ENCODE measurements at regions not wholly inside any gene's neighbourhood (a gene's known extent, or its start where the extent isn't known, plus 50 kb on each side); places are given as distances from the start of the nearest gene placed in this dataset.

- Histone ChIP-seq H2AK5ac (ENCODE audit: low read depth, low read length) (no peak overlapping the region), H3K79me1 (ENCODE audit: low read depth, low read length) (no peaks in the 10 kb centered on the region), H4K8ac (ENCODE audit: low read depth, low read length) (no peak overlapping the region), H3K18ac (ENCODE audit: low read length) (no peak overlapping the region), H2BK120ac (ENCODE audit: low read depth, low read length) (no peak overlapping the region), H2AFZ (ENCODE audit: low read length) (no peak overlapping the region), H3K4me3 (ENCODE audit: low read length in 2 of 2) (no peak overlapping the region), H3K27me3 (ENCODE audit: control insufficient read depth in 3 of 3, insufficient read depth in 3 of 3, low read depth in 1 of 3, low read length in 3 of 3) (no peaks in the 10 kb centered on the region), H3K27ac (replicated peaks; ENCODE audit: low read length) (no peak overlapping the region), H3K23ac (ENCODE audit: low read depth, low read length, poor library complexity) (no peak overlapping the region), H3K14ac (ENCODE audit: low read length) (no peak overlapping the region), H3K9ac (ENCODE audit: low read depth, low read length, poor library complexity) (no peak overlapping the region), H3K4me1 (ENCODE audit: control insufficient read depth in 2 of 2, insufficient read depth in 1 of 2, low read depth in 1 of 2, low read length in 2 of 2) (no peaks in the 10 kb centered on the region), H2BK15ac (ENCODE audit: low read length) (no peak overlapping the region), H4K91ac (ENCODE audit: low read depth, low read length, poor library complexity) (no peak overlapping the region), H3K4me2 (ENCODE audit: insufficient read depth, low read length, poor library complexity, severe bottlenecking) (no peak overlapping the region), H3K36me3 (replicated peaks in 1 of 2; ENCODE audit: control insufficient read depth in 2 of 2, insufficient read depth in 2 of 2, low read length in 2 of 2) (no peaks in the 10 kb centered on the region), H2BK12ac (ENCODE audit: low read length) (no peak overlapping the region), H3K9me3 (replicated peaks in 1 of 2; ENCODE audit: control insufficient read depth in 2 of 2, insufficient read depth in 1 of 2, low read depth in 1 of 2, low read length in 2 of 2) (peaks cover 0 to 3% of the 10 kb centered on the region in 2 donors), H3K4ac (ENCODE audit: low read length) (no peak overlapping the region), H2BK5ac (ENCODE audit: low read length) (no peak overlapping the region)
- no peak for DNase-seq (ENCODE audit: low spot score)
- no CpG with 5 or more reads among the region's 1 CpG for WGBS, 2 donors (ENCODE audit: extremely low coverage in 2 of 2, insufficient read length in 2 of 2, insufficient replicate concordance in 1 of 2)
These were observed 223.4 kb upstream of the FAM174A start for GRCh38 chr5:100311806-100312205.

GRCh38 chr5:100306000-100306399 is 229.2 kb upstream of the FAM174A start:
- H3K9ac ChIP-seq (ENCODE audit: low read depth, low read length, poor library complexity) = no peak overlapping the region
- no peak overlapping the region for H3K4me2 ChIP-seq (ENCODE audit: insufficient read depth, low read length, poor library complexity, severe bottlenecking)
- no peak for DNase-seq (ENCODE audit: low spot score)
- H3K27me3 ChIP-seq (ENCODE audit: control insufficient read depth in 3 of 3, insufficient read depth in 3 of 3, low read depth in 1 of 3, low read length in 3 of 3) = no peaks in the 10 kb centered on the region
- no peak overlapping the region for H4K91ac ChIP-seq (ENCODE audit: low read depth, low read length, poor library complexity)
- no peaks in the 10 kb centered on the region for H3K79me1 ChIP-seq (ENCODE audit: low read depth, low read length)
- no peak overlapping the region for H3K23ac ChIP-seq (ENCODE audit: low read depth, low read length, poor library complexity)
- no peak overlapping the region for H2BK12ac ChIP-seq (ENCODE audit: low read length)
- no peak overlapping the region for H3K4ac ChIP-seq (ENCODE audit: low read length)
- H2AK5ac ChIP-seq (ENCODE audit: low read depth, low read length) = no peak overlapping the region
- no peak overlapping the region for H3K4me3 ChIP-seq (ENCODE audit: low read length in 2 of 2)
- H3K18ac ChIP-seq (ENCODE audit: low read length) = no peak overlapping the region
- H2BK15ac ChIP-seq (ENCODE audit: low read length) = no peak overlapping the region
- no peak overlapping the region for H3K27ac ChIP-seq (replicated peaks; ENCODE audit: low read length)
- H3K14ac ChIP-seq (ENCODE audit: low read length) = no peak overlapping the region
- H3K9me3 ChIP-seq (replicated peaks in 1 of 2; ENCODE audit: control insufficient read depth in 2 of 2, insufficient read depth in 1 of 2, low read depth in 1 of 2, low read length in 2 of 2) = no peaks in the 10 kb centered on the region
- H3K4me1 ChIP-seq (ENCODE audit: control insufficient read depth in 2 of 2, insufficient read depth in 1 of 2, low read depth in 1 of 2, low read length in 2 of 2) = no peaks in the 10 kb centered on the region
- no peak overlapping the region for H2AFZ ChIP-seq (ENCODE audit: low read length)
- H2BK120ac ChIP-seq (ENCODE audit: low read depth, low read length) = no peak overlapping the region
- H3K36me3 ChIP-seq (replicated peaks in 1 of 2; ENCODE audit: control insufficient read depth in 2 of 2, insufficient read depth in 2 of 2, low read length in 2 of 2) = no peaks in the 10 kb centered on the region
- H2BK5ac ChIP-seq (ENCODE audit: low read length) = no peak overlapping the region
- no peak overlapping the region for H4K8ac ChIP-seq (ENCODE audit: low read depth, low read length)

DNA sequence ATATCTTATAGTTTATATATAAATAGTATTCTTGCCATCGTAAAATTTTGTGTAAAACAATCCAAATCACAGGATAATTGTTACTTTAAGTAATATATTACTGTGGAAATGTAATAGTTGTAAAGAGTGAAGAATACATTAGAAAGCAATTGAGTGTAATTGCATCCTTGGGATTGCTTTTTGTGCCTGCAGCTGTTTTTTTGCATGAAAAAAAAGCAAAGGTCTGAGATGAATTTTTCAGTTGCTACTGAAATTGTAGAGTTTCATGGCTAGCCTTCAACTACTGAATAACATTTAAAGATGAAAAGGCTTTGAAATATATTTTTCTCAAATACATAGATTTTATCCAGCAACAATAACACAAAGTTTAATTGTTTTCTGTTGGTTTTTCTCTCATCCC is 232.0 kb upstream of the FAM174A start:
- no peak overlapping the region for H3K9ac ChIP-seq (ENCODE audit: low read depth, low read length, poor library complexity)
- WGBS, 2 donors (ENCODE audit: extremely low coverage in 2 of 2, insufficient read length in 2 of 2, insufficient replicate concordance in 1 of 2) = no CpG with 5 or more reads among the region's 1 CpG
- no peaks in the 10 kb centered on the region for H3K79me1 ChIP-seq (ENCODE audit: low read depth, low read length)
- H3K9me3 ChIP-seq (replicated peaks in 1 of 2; ENCODE audit: control insufficient read depth in 2 of 2, insufficient read depth in 1 of 2, low read depth in 1 of 2, low read length in 2 of 2) = no peaks in the 10 kb centered on the region
- H2BK12ac ChIP-seq (ENCODE audit: low read length) = no peak overlapping the region
- H2AK5ac ChIP-seq (ENCODE audit: low read depth, low read length) = no peak overlapping the region
- no peaks in the 10 kb centered on the region for H3K36me3 ChIP-seq (replicated peaks in 1 of 2; ENCODE audit: control insufficient read depth in 2 of 2, insufficient read depth in 2 of 2, low read length in 2 of 2)
- no peak overlapping the region for H2BK15ac ChIP-seq (ENCODE audit: low read length)
- H3K18ac ChIP-seq (ENCODE audit: low read length) = no peak overlapping the region
- H3K27me3 ChIP-seq (ENCODE audit: control insufficient read depth in 3 of 3, insufficient read depth in 3 of 3, low read depth in 1 of 3, low read length in 3 of 3) = no peaks in the 10 kb centered on the region
- DNase-seq (ENCODE audit: low spot score) = no peak
- no peak overlapping the region for H4K8ac ChIP-seq (ENCODE audit: low read depth, low read length)
- no peak overlapping the region for H3K4me2 ChIP-seq (ENCODE audit: insufficient read depth, low read length, poor library complexity, severe bottlenecking)
- no peak overlapping the region for H2AFZ ChIP-seq (ENCODE audit: low read length)
- H3K4me1 ChIP-seq (ENCODE audit: control insufficient read depth in 2 of 2, insufficient read depth in 1 of 2, low read depth in 1 of 2, low read length in 2 of 2) = no peaks in the 10 kb centered on the region
- H4K91ac ChIP-seq (ENCODE audit: low read depth, low read length, poor library complexity) = no peak overlapping the region
- no peak overlapping the region for H2BK120ac ChIP-seq (ENCODE audit: low read depth, low read length)
- no peak overlapping the region for H3K4me3 ChIP-seq (ENCODE audit: low read length in 2 of 2)
- H3K14ac ChIP-seq (ENCODE audit: low read length) = no peak overlapping the region
- H3K27ac ChIP-seq (replicated peaks; ENCODE audit: low read length) = no peak overlapping the region
- no peak overlapping the region for H2BK5ac ChIP-seq (ENCODE audit: low read length)
- H3K4ac ChIP-seq (ENCODE audit: low read length) = no peak overlapping the region
- no peak overlapping the region for H3K23ac ChIP-seq (ENCODE audit: low read depth, low read length, poor library complexity)

- H3K14ac ChIP-seq (ENCODE audit: low read length) = no peak overlapping the region
- no peak overlapping the region for H2BK12ac ChIP-seq (ENCODE audit: low read length)
- no peak for DNase-seq (ENCODE audit: low spot score)
- WGBS, 2 donors (ENCODE audit: extremely low coverage in 2 of 2, insufficient read length in 2 of 2, insufficient replicate concordance in 1 of 2) = no CpG with 5 or more reads among the region's 2 CpGs
- no peak overlapping the region for H3K18ac ChIP-seq (ENCODE audit: low read length)
- H3K79me1 ChIP-seq (ENCODE audit: low read depth, low read length) = no peaks in the 10 kb centered on the region
- H2BK5ac ChIP-seq (ENCODE audit: low read length) = no peak overlapping the region
- H3K9ac ChIP-seq (ENCODE audit: low read depth, low read length, poor library complexity) = no peak overlapping the region
- H2AK5ac ChIP-seq (ENCODE audit: low read depth, low read length) = no peak overlapping the region
- no peak overlapping the region for H4K8ac ChIP-seq (ENCODE audit: low read depth, low read length)
- no peak overlapping the region for H3K23ac ChIP-seq (ENCODE audit: low read depth, low read length, poor library complexity)
- no peak overlapping the region for H3K27ac ChIP-seq (replicated peaks; ENCODE audit: low read length)
- H3K4me3 ChIP-seq (ENCODE audit: low read length in 2 of 2) = no peak overlapping the region
- H3K27me3 ChIP-seq (ENCODE audit: control insufficient read depth in 3 of 3, insufficient read depth in 3 of 3, low read depth in 1 of 3, low read length in 3 of 3) = no peaks in the 10 kb centered on the region
- H2BK15ac ChIP-seq (ENCODE audit: low read length) = no peak overlapping the region
- no peaks in the 10 kb centered on the region for H3K9me3 ChIP-seq (replicated peaks in 1 of 2; ENCODE audit: control insufficient read depth in 2 of 2, insufficient read depth in 1 of 2, low read depth in 1 of 2, low read length in 2 of 2)
- no peak overlapping the region for H2AFZ ChIP-seq (ENCODE audit: low read length)
- H3K4ac ChIP-seq (ENCODE audit: low read length) = no peak overlapping the region
- H2BK120ac ChIP-seq (ENCODE audit: low read depth, low read length) = no peak overlapping the region
- H3K4me1 ChIP-seq (ENCODE audit: control insufficient read depth in 2 of 2, insufficient read depth in 1 of 2, low read depth in 1 of 2, low read length in 2 of 2) = no peaks in the 10 kb centered on the region
- H4K91ac ChIP-seq (ENCODE audit: low read depth, low read length, poor library complexity) = no peak overlapping the region
- no peaks in the 10 kb centered on the region for H3K36me3 ChIP-seq (replicated peaks in 1 of 2; ENCODE audit: control insufficient read depth in 2 of 2, insufficient read depth in 2 of 2, low read length in 2 of 2)
- H3K4me2 ChIP-seq (ENCODE audit: insufficient read depth, low read length, poor library complexity, severe bottlenecking) = no peak overlapping the region
These were observed 235.9 kb upstream of the FAM174A start for GRCh38 chr5:100299261-100299660.
